Liver (tissue), 8 donors: ENCODE measurements at regions not wholly inside any gene's neighbourhood (a gene's known extent, or its start where the extent isn't known, plus 50 kb on each side); places are given as distances from the start of the nearest gene placed in this dataset.

Experiments used
- DNase-seq: peaks from one replicate; pipeline ENCODE4 v3.0.0-alpha.2; 2017; ENCODE audit warnings: low spot score
- H3K27ac ChIP-seq, 2 donors: one replicate each; pipeline ENCODE4 v1.7.0; 2013; ENCODE audit warnings: inconsistent platforms in 2 of 2, low read length in 2 of 2, control low read depth in 1 of 2, low read depth in 1 of 2, mild to moderate bottlenecking in 1 of 2
- H3K27me3 ChIP-seq, 4 donors: one replicate each; pipeline versions ENCODE4 v1.6.1 to v1.7.0; 2013; ENCODE audit warnings: low read length in 3 of 4, inconsistent platforms in 1 of 4, mild to moderate bottlenecking in 1 of 4, moderate library complexity in 1 of 4; ENCODE audit not compliant: control insufficient read depth in 4 of 4, insufficient read depth in 4 of 4
- H3K36me3 ChIP-seq, 4 donors: one replicate each; pipeline versions ENCODE4 v1.6.1 to v1.7.0; 2013; ENCODE audit warnings: low read length in 3 of 4, mild to moderate bottlenecking in 3 of 4, low read depth in 1 of 4, moderate library complexity in 1 of 4; ENCODE audit not compliant: control insufficient read depth in 4 of 4, insufficient read depth in 3 of 4
- H3K4me1 ChIP-seq, 4 donors: one replicate each; pipeline versions ENCODE4 v1.6.1 to v1.7.0; 2013; ENCODE audit warnings: low read length in 3 of 4, mild to moderate bottlenecking in 3 of 4, moderate library complexity in 1 of 4; ENCODE audit not compliant: control insufficient read depth in 4 of 4, insufficient read depth in 4 of 4
- H3K4me3 ChIP-seq, 3 donors: one replicate each; pipeline versions ENCODE4 v1.6.1 to v1.7.0; 2013; ENCODE audit warnings: low read length in 3 of 3, control low read depth in 1 of 3, low read depth in 1 of 3, mild to moderate bottlenecking in 1 of 3
- H3K9ac ChIP-seq, 2 donors: one replicate each; pipeline ENCODE4 v1.7.0; 2013; ENCODE audit warnings: low read length in 2 of 2, mild to moderate bottlenecking in 2 of 2, moderate library complexity in 2 of 2, control low read depth in 1 of 2, low read depth in 1 of 2
- H3K9me3 ChIP-seq, 4 donors: one replicate each; pipeline versions ENCODE4 v1.6.1 to v1.7.0; 2013; ENCODE audit warnings: low read length in 3 of 4; ENCODE audit not compliant: control insufficient read depth in 4 of 4
- ATF3 ChIP-seq: IDR thresholded peaks from 2 replicates; pipeline ENCODE4 v1.6.1; 2016; ENCODE audit warnings: antibody characterized with exemption
- CTCF ChIP-seq: fragments of 150-350 bp; IDR thresholded peaks from 2 replicates; pipeline ENCODE4 v1.5.1; 2017; ENCODE audit warnings: improper control_type of control experiment, low read depth, low read length; ENCODE audit not compliant: missing input control
- FOXA2 ChIP-seq: IDR thresholded peaks from 2 replicates; pipeline ENCODE4 v1.6.1; 2016; ENCODE audit warnings: antibody characterized with exemption
- GABPA ChIP-seq, 2 donors: IDR thresholded peaks in 1 of 2; conservative IDR thresholded peaks in 1 of 2; 2 replicates each; pipeline ENCODE4 v1.6.1; 2016; ENCODE audit warnings: antibody characterized with exemption in 2 of 2, mild to moderate bottlenecking in 1 of 2, moderate library complexity in 1 of 2
- JUND ChIP-seq, 2 donors: IDR thresholded peaks; 2 replicates each; pipeline ENCODE4 v1.6.1; 2016; ENCODE audit warnings: antibody characterized with exemption in 2 of 2
- MAX ChIP-seq: IDR thresholded peaks from 2 replicates; pipeline ENCODE4 v1.6.1; 2016; ENCODE audit warnings: antibody characterized with exemption
- NR2F2 ChIP-seq: IDR thresholded peaks from 2 replicates; pipeline ENCODE4 v1.6.1; 2016; ENCODE audit warnings: antibody characterized with exemption
- RAD21 ChIP-seq, 2 donors: IDR thresholded peaks; 2 replicates each; pipeline ENCODE4 v1.6.1; 2016; ENCODE audit warnings: antibody characterized with exemption in 2 of 2, mild to moderate bottlenecking in 2 of 2
- REST ChIP-seq: IDR thresholded peaks from 2 replicates; pipeline ENCODE4 v1.6.1; 2016; ENCODE audit warnings: antibody characterized with exemption, mild to moderate bottlenecking
- RXRA ChIP-seq, 2 donors: IDR thresholded peaks; 2 replicates each; pipeline ENCODE4 v1.6.1; 2017 to 2018; ENCODE audit warnings: antibody characterized with exemption in 2 of 2, mild to moderate bottlenecking in 1 of 2
- SP1 ChIP-seq: IDR thresholded peaks from 2 replicates; pipeline ENCODE4 v1.6.1; 2018; ENCODE audit warnings: antibody characterized with exemption, mild to moderate bottlenecking
- TAF1 ChIP-seq: conservative IDR thresholded peaks from 2 replicates; pipeline ENCODE4 v1.6.1; 2016; ENCODE audit warnings: antibody characterized with exemption, mild to moderate bottlenecking
- YY1 ChIP-seq: IDR thresholded peaks from 2 replicates; pipeline ENCODE4 v1.6.1; 2016; ENCODE audit warnings: antibody characterized with exemption, mild to moderate bottlenecking
- ZBTB33 ChIP-seq: IDR thresholded peaks from 2 replicates; pipeline ENCODE4 v1.6.1; 2016; ENCODE audit warnings: antibody characterized with exemption
- WGBS: extraction: QIAGEN DNeasy Blood & Tissue Kit; methylation state at CpG from one replicate; pipeline ENCODE4 v1.1.7; 2013; 5-methylcytosine and 5-hydroxymethylcytosine counted together
- donor health status: healthy.
- donor health status: healthy.
- donor health status: healthy.
- donor health status: healthy.
- donor health status: healthy.

- Histone ChIP-seq H3K9me3 (no peaks in the 10 kb centered on the region), H3K9ac (no peak overlapping the region), H3K4me3 (no peak overlapping the region), H3K36me3 (no peaks in the 10 kb centered on the region), H3K4me1 (peaks cover 0 to 2% (median 0%) of the 10 kb centered on the region in 4 donors), H3K27ac (no peak overlapping the region), H3K27me3 (no peaks in the 10 kb centered on the region)
- no peak for DNase-seq
- 89% methylated on average over 5 of the region's 5 CpGs for WGBS
- TF ChIP-seq RXRA (IDR thresholded peaks at IDR 0.05): no peak
- TF ChIP-seq MAX: no peak
- TF ChIP-seq REST: no peak
- TF ChIP-seq YY1: no peak
- TF ChIP-seq TAF1: no peak
- no peak for TF ChIP-seq NR2F2
- TF ChIP-seq RAD21 (IDR thresholded peaks at IDR 0.05): no peak
- TF ChIP-seq FOXA2: no peak
Measured at GRCh38 chrX:44785652-44786051, 58.2 kb upstream of the DUSP21 start.

GRCh38 chrX:44784241-44784640 is 59.6 kb upstream of the DUSP21 start:
- WGBS: 46% methylated on average over 2 of the region's 2 CpGs
- H3K9ac ChIP-seq: no peak overlapping the region
- H3K27me3 ChIP-seq: no peaks in the 10 kb centered on the region
- H3K4me1 ChIP-seq: peaks cover 0 to 2% (median 0%) of the 10 kb centered on the region in 4 donors
- no peak overlapping the region for H3K27ac ChIP-seq
- no peaks in the 10 kb centered on the region for H3K9me3 ChIP-seq
- H3K4me3 ChIP-seq: no peak overlapping the region
- H3K36me3 ChIP-seq: no peaks in the 10 kb centered on the region
- TF ChIP-seq CTCF (no peak), MAX (no peak), JUND (IDR thresholded peaks at IDR 0.05) (no peak), TAF1 (no peak), ZBTB33 (no peak), REST (no peak), YY1 (no peak), FOXA2 (no peak), SP1 (no peak), GABPA (IDR thresholded peaks at IDR 0.05 in 1 of 2, conservative IDR thresholded peaks at IDR 0.05 in 1 of 2) (no peak), ATF3 (no peak)
- no peak for DNase-seq
